ENCODE measurements at regions not wholly inside any gene's neighbourhood (a gene's known extent, or its start where the extent isn't known, plus 50 kb on each side); places are given as distances from the start of the nearest gene placed in this dataset.

DNA sequence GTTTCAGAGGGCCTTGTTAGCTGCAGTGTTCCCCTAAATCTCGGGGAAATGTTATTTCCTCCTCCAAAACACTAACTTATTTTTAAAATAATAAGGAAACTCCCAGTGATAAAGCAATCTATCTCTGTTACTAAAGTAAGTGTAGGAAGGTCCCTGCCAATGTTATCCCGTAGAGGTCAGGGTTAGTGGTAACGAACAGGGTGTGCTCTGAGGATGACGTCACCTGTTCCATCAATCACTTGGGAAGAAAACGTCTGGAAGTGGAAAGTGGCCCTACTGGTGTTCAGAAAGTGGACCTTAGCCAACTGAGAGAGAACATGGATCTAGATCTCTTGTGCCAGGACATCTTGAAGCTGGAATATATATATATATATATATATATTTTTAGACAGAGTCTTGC is 249.5 kb downstream of the BCOR start:
- DNase-seq (ENCODE audit: low read depth in 2 of 2): no peak

DNA sequence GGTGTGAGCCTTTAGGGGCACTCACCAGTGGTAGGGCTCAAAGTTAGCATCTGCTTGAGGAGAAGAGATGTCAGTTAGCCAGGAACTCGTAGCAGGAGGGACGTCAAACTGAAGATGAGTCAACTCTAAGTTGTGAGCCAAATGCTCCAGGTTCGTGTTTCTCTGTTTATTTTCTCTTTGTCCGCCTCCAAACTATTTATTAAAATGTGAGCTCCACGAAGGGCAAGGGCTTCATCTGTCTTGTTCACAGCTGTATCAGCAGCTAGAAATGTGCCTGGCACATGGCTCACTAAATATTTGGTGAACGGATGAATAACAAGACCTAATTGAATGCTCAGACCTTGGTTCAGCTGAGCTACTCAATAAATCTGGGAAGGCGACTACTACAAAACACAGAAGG is 248.9 kb downstream of the BCOR start:
- DNase-seq (ENCODE audit: low read depth in 2 of 2): peak; percentile 36 to 51

DNA sequence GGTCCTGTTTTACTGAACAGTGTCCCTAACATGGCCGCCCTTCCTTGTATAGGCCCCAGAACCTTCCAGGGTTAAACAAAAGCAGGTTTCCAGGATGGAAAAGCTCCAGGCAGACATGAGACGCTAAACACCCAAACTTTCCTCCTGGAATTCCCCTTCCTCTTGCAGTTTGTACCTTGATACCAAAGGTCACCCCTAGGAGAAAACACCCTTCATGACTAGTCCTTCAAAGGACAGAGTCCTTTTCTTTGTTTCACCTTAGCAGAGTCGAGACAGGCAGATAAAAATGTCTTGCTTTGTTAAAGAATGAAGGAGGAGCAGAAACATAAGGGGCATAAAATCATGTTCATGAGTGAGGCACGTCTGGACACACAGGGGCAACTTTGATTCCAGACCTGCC is 247.5 kb downstream of the BCOR start:
- no peak for DNase-seq (ENCODE audit: low read depth in 2 of 2)

DNA sequence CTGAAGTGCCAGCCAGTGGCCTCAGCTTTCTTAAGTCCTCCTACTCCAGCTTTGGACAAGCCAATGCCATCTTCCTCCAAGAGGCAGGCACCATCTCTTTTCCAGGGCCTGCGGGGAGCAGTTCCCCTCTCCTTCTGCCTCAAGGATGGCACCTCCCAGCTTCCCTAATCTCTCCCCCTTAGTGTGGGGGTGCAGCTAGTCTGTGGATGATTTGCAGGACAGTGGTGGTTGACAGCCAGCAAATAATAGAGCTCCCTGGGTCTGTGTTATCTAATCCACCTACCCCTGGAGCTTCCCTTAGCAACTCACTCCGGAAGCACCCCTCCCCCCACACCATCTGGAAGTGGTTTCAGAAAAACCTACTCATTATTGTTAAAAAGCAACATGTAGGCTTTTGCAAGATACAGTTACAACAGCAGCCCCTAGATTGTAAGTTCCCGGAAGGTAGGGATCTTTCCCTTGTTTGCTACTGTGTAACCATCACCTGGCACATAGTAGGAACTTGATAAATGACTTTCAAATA is 247.1 kb downstream of the BCOR start:
- peak; percentile 54 to 56 for DNase-seq (ENCODE audit: low read depth in 2 of 2)

DNA sequence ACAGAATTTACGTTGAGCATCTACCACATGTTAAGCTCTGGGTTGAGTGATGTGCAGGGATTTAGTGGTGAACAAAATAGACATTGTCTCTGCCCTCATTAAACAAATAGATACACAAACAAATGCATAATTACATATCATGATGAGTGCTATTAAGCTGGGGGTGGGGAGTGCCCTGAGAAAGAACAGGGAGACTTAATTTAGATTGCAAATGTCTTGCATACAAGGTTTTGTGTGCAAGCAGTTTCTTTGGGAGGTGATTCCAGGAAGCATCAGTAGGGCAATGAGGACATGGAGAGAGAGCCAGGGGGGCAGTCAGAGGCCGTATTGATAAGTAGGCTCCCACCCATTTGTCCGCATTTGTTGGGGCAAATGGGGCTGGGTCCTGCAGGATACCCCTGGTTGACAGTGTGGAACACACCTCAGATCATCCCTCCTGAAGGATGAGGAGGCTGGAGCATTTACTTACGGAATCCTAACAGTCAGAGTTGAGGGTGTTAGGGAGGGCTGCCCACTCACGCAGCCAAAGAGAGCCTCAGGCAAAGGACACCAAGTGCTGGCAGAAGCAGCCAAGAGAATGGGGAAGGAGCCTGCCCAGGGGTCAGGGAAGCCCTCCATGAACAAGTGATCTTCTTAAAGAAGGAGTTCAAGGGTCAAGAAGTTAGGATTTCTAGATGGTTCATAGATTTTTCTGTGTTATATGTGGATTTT is 245.9 kb downstream of the BCOR start:
- DNase-seq (ENCODE audit: low read depth in 2 of 2): no peak

DNA sequence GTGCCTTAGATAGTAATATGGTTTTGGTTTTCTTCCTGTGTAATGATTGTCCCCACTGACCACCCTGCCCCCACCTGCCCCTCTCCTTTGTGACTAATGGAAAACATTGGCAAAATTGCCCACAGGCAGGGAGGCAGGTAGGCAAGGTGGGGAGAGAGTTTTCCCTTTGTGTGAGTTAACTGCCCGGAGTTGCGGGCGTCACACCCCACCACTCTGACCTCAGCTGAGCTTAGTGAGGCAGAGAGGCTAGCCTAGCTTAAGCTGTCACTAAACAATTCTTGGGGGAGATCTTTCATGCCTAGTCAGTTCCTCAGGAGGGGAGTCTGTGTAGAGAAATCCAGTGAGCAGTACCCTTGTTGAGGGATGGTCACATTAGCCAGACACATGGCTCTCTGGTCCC is 245.3 kb downstream of the BCOR start:
- DNase-seq (ENCODE audit: low read depth in 2 of 2): no peak

DNA sequence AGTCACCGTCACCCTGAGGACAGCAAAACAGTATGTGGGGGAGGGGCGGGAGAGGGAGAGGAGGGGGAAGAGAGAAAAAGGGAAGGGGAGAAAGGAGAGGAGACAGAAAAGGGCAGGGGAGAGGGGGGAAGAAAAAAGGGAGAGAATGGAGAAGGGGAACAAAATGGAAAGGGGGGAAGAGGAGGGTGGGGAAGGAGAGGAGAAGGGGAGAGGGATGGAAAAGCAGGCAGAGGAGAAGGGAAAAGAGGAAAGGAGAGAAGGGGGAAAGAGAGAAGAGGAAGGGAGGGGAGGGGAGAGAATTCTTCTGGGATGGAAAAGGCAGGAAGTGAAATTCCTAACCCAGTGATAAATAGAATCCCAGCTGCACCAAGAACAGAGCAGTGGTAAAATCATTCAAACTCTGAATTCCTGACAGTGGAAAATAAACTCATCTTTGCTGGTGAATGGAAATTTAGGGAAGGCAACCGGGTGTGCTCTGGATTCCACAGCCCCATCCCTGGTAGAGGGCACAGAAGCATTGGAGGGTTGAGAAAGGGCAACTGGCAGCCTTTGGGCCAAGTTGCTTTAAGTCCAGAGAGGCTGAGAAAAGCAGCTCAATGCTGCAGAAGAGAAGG is 244.2 kb downstream of the BCOR start:
- DNase-seq (ENCODE audit: low read depth in 2 of 2): no peak

DNA sequence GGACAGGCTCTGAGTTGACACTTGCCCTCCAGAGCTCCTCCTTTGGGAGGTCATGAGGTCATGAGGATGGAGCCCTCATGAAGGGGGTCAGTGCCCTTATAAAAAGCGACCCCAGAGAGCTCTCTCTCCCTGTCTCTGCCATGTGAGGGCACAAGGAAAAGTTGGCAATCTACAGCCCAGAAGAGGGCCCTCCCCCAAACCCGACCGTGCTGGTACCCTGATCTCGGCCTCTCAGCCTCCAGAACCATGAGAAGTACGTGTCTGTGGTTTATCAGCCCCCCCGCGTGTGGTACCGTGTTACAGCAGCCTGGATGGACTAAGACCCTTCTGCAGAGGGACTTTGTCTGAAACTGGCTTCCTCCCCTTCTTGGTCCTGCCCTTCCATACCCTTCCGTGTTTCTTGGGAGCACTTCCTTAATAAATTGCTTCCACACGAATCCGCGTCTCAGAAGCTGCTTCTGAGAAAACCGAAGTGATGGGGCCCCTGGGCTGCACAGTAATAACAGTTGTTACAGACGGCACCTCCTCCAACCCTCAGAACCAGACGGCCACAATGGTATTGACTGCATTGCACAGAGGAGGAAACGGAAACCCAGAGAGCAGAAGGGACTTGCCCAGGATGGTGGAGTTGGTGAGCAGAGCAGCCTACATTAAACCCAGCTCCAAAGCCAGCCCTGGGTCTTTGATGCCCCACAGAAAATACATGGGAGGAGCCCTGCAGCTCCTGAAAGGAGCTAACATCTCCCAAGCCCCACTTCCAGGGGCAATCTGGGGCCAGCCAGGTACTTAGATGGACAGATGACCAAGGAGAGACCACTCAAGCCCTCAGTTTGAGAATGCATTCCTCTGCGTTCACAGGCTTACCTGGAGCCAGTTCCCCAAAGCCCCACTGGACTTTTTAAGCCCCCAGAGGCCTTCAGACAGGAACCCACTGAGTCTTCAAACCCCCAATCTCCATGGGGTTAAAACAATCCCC is 242.7 kb downstream of the BCOR start:
- DNase-seq (ENCODE audit: low read depth in 2 of 2): no peak

DNA sequence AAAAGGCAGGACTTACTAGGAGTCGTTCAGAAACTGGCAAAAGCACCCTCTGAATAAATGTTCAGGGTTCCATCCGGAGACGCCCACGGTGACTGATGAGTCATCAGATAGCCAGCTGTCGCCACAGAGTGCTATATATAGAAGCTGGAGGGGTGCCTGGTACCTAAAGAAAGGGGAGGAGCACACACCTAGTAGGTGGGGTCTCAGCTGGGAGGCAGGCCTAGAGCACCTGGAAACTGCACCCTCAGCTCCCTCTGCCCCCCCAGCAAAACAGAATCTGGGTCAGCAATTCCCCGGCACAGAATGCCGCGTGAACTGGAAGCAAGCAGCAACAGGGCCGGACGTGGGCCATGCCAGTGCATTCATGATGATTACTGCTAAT is 242.0 kb downstream of the BCOR start:
- no peak for DNase-seq (ENCODE audit: low read depth in 2 of 2)

DNA sequence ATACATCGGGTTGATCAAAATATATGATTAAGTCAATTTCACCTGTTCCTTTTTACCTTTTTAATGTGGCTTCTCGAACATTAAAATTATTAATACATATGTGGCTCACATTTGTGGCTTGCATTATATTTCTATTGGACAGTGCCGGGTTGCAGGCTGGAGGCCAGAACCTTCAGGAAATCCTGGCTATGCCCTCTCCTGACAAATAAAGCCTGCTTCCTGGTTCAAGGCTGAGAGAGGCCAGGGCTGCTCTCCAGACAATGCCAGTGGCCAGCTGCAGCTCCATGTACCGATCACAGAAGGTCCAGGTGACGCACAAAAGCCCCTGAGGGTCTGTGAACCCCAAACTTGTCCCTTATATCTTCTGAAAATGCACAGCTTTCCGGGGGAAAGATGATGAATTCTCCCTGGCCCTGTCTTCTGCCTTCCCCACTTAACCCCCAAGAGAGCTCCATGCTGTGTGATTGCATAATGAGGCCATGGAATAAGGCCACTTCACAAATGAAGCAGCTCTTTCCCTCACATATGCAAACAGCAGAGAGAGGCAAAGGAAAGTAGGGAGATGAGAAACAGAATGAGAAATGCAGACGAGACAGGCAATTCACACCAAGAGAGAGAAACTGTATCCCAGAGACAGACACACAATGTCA is 241.2 kb downstream of the BCOR start:
- DNase-seq (ENCODE audit: low read depth in 2 of 2): no peak

DNA sequence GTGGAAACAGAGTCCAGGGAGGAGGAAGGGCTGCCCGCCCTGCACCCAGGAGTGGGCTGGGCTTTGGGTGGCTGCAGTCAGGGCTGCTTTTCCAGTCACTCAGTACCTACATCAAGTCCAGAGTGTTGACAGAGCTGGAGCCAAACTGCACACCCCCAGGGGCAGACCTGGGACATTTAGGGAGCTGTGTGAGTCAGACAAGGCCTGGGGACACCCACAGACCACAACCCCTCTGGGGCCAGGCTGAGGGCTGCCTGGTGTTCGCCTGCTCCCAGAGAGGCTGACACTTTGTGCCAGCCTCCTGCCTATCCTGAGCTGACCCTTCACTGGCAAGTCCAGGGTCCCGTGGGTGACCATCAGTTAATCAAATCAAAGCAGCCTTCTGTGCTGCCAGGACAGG is 240.0 kb downstream of the BCOR start:
- DNase-seq (ENCODE audit: low read depth in 2 of 2): no peak

DNA sequence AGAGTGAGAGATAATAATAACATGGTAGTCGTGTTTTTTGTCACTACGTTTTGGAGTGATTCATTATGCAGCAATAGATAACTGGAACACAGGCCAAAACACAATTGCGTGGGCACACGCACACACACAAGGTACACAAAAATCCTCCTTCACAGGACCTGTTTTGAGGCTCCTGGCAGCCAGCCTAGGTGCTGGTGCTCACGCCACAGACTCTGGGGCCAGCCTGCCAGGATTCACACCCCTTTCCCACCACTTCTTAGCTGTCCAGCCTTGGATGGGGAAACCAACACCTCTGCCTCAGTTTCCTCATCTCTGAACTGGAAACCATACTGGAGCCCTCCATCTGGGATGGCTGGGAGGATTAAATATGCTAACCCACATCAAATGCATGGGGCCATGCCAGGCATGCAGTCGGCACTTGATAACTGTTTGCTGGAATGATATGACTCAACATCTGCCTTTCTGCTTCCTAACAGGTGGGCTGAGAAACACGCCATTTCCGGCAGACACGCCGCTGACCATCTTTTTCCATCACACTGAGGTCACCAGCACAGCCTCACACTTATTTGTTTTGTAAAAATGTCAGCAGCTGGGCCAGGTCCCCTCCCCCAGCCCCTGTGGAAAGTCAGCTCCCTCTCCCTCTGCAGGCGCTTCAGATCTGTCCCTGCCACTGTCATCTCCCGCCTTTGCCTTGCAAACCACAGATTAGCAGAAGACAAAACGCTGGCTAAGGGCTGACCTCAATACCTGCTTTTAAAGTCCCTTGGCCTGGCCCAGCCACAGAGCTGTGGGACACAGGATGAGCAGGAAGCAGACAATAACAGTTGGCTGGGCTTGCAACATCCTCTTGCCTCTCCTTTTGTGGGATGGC is 237.5 kb downstream of the BCOR start:
- DNase-seq (ENCODE audit: low read depth in 2 of 2): no peak

DNA sequence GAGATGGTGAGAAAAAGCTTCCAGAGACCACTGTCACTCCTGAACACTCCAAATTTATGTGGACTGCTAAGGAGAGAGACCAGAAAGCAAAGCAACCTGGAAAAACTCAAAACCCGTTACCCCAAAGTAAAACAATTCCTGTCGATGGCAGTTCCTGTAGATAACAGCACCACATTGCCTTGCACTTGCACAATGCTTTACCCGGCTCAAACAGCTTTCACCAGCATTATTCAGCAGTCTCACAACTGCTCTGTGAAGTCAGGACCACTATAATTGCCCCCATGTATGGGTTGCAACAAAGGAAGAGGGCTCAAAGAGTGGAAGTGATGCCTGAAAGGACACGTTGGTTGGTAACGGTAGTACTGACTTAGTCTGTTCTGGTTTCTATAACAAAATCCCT is 234.8 kb downstream of the BCOR start:
- DNase-seq (ENCODE audit: low read depth in 2 of 2): no peak

DNA sequence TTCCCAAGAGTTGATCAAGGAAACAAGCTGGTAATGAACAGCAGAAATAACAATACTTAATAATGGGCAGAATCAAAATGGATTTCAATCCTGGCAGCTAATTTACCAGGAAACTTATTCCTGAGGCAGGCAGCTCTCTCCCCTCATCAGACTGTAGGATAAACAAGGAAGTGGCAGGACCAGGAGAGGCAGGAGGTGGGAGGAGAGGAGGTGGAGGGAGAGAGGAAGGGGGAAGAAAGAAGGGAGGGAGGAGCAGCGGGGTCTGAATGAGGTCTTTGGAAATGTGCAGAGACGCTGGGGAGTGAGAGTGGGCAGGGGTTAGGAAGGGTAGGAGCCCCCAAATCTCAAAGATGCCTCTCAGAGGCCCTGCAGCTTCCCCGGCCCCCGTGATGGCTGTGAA is 231.5 kb downstream of the BCOR start:
- no peak for DNase-seq (ENCODE audit: low read depth in 2 of 2)

DNA sequence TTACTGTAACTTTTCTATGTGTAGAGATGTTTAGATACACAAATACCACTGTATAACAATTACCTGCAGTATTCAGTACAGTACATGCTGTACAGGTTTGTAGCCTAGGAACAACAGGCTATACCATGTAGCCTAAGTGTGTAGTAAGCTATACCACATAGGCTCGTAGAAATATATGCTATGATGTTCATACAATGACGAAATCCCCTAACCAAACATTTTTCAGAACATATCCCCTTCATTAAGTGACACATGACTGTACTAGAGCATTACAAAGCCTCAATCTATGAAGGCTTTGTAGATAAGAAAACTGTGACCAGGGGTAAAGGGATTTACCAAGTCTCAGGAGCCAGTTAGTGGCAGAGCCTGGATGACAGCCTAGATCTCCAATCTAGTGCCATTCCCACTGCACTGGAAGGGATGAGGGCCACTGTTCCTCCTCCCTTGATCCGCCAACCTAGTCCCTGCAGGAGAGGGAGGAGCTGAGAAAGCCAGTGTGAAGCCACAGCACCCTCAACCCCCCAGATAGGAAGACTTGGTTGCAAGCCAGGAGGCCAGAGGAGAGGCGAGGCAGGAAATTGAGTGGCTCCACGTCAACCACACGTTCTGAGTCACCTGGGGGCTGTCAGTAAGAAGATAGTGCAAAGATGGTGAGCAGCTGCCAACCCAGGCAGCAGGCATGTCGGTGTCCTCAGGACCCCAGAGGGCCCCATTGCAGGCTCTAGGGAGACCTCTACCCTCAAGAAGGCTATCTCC is 227.7 kb downstream of the BCOR start:
- DNase-seq (ENCODE audit: low read depth in 2 of 2): no peak

DNA sequence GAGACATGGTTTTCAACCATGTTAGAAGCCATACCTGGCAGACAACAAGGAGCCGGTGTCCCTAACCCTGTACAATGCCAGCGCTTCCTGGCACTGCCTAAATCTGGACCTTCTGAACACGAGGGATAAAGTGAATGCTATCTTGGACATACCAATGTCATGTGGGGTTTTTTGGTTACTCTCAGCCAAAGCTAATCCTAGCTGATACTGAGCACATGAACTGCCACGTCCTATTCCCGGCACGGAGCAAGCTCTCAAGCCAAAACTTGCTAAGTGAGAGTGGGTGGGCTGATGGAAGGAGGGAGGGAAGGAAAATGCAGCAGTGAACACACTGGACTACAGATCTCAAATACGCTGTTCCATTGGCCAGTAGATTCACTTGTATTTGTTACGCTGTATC is 226.1 kb downstream of the BCOR start:
- no peak for DNase-seq (ENCODE audit: low read depth in 2 of 2)

DNA sequence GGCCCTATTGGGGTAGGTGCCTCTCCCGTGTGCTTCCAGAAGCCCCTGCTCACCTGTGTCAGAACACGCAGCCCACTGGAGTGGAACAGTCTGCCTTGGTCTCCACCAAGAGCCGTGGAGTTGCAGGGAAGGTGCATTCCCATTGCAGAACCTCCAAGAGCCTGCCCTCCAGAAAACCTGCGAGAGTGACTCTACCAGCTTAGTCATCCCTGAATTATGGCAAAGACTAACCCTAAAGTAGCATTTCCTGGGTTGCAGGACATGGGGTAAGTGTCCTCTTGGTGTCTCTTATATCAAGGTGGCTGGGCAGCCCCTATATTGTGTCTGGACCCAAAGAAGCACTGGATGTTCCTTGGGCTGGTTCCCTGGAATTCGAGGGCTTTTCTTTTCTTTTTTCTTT is 224.6 kb downstream of the BCOR start:
- DNase-seq (ENCODE audit: low read depth in 2 of 2): no peak

DNA sequence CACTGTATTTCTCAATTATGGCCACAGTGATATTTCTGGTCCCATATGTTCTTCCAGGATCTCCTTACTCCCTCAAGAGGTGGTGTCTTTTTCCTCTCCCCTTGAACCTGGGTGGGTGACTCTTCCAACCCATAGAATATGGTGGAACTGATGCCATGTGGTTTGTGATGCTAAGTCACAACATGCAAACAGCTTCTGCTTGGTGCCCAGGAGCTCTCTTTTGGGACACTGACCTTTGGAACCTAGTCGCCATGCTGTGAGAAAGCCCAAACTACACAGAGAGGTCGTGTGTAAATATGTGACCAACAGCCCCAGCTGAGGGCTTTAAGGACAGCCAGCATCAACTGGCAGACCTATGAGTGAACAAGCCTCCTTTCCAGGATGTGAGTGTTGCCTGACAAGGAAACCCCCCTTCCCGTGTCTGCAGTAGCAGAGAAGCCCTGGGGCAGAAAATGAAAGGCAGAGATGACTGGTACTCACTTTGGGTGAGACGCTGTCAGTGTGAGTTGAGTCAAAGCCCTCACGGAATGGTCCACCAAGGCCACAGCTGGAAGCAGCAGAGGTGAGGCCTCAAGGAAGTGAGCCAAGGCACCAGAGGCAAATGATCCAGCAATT is 223.4 kb downstream of the BCOR start:
- DNase-seq (ENCODE audit: low read depth in 2 of 2): no peak

DNA sequence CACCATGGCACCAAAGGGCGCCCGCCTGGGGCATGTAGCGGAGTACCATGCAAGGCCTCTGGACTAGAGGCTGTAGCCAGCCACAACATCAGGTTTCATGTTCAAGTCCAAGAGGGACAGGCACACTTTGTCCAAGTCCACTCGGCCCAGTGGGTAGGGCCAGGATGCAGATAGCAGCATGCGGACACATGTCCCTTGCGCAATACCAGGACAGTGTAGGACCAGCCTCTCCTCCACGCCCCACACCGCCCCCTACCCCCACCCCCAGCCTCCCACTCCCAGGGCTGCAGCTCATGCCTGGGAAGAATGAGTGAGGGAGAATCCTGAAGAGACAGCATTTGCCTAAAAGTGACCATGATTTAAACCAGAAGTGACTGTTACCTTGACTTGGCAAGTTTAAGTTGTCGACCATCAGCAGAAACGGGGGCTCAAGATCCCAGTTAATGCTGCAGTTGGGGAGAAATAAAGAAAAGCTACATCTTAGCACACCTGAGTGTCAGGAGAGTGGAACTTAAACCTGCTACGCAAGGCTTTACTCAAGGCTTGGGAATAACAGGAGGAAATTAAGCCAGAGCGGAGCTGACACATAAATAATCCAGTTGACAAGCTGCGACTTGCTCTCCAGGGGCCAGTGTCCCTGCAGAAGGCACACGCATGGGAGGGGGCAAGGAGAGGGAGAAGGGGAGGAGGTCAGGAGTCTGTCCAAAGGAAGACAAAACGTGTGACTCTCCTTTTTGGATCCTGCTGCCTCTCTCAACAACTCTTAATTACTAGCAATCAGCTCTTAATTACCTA is 221.7 kb downstream of the BCOR start:
- DNase-seq (ENCODE audit: low read depth in 2 of 2): no peak
